NCI-H345 treated with DMSO at 0.1 percent for 48 hours (cell line): ENCODE measurements at regions not wholly inside any gene's neighbourhood (a gene's known extent, or its start where the extent isn't known, plus 50 kb on each side); places are given as distances from the start of the nearest gene placed in this dataset.

Source experiments
- DNase-seq: peaks from one replicate; lab custom pipeline; 2025; ENCODE audit not compliant: unreplicated experiment; lab: John Stamatoyannopoulos, UW

DNA sequence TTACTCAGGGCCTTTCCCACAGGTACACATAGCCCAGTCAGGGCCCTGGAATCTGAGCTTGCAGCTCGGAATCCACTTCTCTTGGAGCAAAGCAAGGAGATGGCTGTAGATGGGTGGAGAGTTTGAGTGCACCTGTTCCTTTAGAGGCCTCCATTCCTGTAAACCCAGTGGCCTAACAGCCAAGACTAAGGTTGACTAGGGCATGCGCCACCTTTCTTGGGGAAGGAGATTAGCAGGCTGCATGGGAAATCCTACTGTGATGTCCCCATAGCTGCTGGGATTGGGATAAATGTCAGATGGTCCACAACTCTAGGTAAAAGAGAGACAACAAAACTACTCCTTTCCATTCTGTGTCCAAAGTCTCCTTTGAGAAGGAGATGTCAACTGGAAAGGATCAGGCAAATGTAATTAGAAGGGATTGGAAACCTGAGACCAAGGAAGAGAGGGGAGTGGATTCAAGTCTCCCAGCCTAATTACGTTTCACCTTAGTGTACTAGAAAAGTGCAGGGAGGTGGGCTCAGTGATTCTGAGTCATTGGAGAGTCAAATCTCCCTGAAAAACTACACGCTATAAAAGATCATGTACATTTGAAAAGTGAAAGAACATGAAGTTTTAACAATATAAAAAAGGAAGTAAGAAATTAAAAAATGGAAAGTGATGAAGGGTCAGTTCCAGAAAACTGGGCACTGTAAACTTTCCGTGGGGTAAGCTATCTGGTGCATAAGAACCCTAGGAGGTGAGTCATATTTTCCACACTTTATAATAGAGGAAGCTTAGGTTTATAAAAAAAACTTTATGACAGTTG lies 104.2 kb downstream of the SEC61B start:
- DNase-seq, result no peak

DNA sequence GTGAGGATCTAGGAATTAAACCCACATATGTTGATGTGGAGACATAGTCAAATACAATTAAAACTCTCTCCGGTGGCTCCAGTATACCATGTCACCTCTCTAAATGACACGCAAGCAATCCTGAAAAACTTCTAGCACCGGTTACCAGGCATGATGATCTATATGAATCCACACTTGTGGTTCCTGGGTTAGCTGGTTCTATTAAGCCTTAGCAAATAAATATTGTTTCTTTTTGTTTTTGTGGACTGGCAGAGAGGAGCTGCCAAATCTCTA lies 104.8 kb downstream of the SEC61B start:
- no peak for DNase-seq

DNA sequence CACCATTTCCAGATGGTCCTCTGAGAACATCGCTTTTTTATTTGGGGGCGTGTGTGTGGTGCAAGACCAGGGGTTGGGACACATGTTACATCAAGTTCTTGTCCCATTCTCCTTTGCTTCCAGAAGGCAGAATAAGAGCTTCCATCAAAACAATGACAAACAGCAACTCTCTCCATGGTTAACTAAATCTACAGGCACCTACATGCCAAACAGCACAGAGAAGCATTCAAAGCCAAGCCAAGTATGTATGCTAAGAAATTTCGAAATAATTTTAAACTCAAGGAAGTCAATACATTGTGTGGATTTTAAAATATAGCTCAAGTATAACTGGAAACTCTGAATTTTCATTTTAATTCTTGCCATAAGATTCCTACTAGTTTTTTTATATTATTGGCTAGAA lies 105.6 kb downstream of the SEC61B start:
- no peak for DNase-seq

DNA sequence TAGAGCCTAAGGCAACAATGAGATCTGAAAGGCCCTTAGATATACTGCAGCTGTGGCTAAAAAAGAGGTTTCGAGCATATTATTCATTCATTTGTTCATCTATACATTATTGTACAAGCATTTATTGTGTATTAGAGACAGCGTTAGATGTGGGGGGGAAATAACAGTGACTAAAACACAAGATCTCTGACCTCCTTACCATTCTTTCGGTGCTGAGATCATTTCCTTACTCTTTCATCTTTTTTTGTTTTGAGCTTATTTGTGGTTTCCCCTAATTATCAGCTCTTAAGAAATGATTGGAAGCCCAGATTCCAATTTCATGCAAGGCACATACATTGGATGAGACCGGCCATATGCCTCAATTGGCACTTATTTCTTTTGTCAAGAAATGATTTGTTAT lies 113.2 kb downstream of the SEC61B start:
- DNase-seq, result no peak

DNA sequence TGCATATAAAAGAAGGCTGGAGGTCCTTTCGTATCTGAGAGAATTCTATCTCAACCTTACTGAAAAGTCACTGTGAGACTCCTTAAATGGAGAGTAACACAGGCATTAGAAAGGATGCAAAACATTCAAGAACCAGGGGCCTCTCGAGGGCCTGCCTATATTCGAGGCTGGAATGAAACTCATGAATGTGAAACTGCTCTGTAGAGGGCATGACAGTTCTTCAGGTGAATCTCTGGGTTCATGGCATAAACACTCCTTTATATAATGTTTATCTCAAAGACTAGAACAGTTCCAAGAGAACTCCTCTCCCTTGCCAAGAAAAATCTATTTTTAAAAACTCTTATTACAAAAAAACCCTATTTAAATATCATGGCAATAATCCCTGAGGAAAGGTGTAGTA lies 113.9 kb downstream of the SEC61B start:
- no peak for DNase-seq

DNA sequence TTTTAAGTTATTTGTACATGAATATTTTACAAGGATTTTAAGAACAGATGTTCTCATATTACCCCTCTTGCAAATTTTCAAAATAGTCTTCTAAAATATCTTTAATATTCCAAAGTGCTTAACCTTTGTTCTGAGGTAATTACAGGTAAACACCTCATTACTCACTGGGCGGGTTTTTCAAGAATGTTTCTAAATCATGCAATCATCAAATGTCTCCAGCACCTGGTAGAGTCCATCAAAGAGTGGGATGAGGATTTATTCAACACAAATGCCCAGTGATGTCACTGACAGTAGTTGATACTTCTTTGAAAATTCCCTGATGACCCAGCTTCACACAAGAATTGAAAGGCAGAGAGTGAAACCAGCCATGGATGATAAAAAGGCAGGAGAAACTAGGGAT lies 114.4 kb downstream of the SEC61B start:
- DNase-seq, result no peak

DNA sequence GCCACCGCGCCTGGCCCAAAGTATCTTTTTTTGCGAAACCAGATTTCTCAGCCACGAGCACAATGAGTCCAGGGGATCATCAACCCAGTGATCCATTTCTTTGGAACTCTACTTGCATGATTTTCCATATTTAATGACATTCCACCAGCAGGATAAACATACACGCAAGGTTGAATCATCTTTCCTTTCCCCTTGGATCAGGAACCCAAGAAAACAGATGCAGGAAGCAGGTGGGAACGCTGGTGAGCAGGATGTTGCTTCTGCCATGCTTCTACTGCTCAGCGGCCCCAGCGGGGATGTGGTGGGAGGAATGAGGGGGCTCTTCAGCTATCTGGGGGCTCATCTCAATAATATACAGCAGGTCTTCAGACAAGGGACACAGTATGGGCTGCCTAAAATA lies 118.2 kb downstream of the SEC61B start:
- no peak for DNase-seq

DNA sequence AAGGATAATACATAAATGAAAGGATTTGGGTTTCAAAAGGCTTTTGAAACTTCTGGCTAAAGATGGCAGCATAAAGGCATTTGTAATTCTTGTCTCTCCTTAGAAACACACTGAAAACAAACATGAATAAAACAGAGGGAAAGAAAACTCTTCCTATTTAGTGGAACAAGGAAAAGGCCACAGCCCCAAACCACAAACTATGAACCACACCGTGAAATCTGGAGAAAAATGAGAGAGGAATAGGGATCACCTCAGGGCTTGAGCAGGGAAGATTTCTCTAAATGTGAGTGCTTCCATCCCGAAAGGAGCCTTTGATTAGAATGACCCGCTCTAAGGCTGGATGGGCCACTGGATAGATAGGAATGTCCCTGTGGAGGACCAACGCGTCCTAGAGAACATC lies 119.6 kb downstream of the SEC61B start:
- no peak for DNase-seq

DNA sequence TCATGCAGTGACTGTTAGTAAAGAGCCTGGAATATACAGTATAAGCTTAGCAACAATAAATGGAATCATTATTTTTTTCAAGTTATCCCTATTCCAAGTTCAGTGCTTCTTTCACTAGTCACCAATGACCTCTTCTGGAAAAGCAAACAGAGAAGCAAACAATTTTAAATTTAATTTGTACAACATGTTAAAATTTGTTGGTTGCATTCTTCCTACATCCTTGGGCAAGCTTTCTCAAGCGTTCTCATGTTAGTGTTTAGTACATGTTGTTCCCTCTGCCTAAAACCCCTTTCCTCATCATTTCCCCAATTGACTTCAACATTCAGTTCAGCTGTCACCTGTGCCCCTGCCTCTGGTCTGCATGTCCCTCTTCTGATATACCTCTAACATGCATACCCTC lies 123.4 kb downstream of the SEC61B start:
- no peak for DNase-seq

DNA sequence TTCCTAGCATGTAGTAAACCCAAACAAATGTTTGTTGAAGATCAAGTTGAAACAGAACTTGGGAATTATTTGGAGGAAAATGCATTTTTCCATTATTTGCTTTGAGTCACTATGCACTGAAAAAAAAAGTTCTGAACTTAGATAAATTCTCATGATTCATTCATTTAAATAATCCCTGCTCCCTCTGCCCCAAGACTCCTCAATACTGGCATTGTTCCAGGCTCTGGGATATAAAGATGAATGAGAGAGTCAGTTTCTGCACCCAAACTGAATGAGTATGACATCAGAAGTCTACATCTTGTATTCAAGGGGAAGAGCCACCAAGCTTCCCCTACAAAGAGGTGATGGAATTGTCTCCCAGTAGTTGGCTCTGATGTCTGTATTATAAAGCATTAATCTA lies 123.9 kb downstream of the SEC61B start:
- DNase-seq, result no peak

DNA sequence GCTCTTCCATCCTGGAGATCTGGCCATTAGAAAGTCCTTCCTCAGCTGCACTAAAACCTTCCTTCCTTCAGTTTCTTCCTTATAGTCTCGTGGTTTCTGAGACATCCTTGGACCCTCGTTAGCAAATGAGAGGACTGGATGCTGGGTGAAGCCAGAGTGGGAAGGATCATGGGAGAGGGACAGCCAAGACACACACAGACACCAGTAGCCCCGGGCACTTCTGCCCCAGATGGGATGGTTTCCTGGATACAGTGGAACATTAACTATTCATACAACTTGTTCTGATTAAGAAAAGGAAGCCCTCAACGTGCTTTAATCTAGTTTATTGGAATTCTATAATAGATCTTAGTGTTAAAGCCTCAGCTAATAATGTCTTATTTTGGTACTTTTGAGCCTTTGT lies 125.5 kb downstream of the SEC61B start:
- DNase-seq, result no peak

DNA sequence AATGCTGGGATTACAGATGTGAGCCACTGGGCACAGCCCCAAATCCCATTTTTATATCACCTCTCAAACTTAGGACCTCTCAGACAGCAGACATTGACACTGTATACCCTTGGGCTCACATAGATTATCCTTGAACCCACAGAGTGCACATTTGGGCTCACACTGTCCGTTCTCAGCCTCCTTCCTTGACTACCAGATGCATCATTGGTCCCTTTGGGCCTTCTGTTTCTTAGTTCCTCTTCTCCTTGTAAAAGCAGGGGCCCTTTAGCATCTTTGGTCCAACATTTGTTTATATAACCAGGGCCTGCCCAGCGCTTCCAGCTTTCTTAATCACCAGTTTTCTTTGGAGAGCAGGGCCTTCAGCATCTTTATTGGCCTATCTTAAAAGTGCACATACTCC lies 126.2 kb downstream of the SEC61B start:
- no peak for DNase-seq

DNA sequence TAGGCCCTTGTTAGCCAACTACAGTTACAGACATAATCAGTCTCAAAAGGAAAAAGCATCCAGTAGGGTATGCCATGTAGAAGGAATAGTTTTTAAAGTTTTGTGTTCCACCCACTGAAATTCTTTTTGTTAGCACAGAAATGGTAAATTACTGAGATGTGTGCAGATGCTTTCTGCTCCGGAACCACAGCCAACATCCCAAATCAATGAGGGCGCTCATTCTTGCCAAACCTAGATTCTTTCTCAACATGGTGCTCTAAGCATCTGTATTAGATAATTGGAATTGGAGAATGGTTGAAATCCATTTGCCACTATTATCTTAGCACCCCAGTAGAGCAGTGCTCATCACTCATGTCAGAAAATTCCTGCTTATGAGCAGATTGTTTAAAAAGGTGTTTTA lies 127.8 kb downstream of the SEC61B start:
- no peak for DNase-seq

DNA sequence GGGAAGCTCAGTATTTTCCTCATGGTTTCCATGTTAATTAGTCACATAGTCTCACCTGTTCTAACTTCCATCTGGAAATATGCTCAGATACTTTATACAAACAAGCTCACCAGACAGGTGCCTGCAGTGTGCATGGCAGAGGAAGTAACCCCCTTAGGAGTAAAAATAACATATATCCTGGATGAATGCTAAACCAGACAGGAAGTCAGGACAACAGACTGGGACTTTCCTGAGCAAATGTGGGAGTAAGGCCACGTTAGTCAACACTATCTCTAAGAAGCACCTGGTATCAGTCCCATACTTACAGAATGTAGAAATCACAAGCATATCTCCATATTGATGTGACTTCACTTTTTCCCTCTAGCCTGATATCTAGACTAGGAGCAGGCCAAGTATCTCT lies 128.4 kb downstream of the SEC61B start:
- no peak for DNase-seq

DNA sequence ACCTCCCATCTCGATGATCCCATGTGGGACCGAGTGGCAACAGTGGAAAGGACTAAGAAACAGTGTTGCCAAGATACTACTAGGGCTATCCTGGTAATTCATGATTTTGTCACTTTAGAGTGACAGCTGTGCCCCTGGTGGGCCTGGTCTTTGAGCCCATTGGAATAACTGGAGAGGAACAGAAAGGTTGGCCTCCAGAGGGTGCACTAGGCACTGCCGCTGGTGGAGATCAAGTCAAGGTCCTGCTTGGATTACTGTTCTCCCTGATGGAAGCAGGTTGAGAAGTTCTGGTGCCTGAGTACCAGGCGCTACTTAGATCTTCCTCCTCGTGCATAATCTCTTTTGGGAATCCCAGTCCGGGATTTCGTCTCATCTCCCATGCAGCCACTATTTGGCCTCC lies 129.6 kb downstream of the SEC61B start:
- DNase-seq, result no peak

DNA sequence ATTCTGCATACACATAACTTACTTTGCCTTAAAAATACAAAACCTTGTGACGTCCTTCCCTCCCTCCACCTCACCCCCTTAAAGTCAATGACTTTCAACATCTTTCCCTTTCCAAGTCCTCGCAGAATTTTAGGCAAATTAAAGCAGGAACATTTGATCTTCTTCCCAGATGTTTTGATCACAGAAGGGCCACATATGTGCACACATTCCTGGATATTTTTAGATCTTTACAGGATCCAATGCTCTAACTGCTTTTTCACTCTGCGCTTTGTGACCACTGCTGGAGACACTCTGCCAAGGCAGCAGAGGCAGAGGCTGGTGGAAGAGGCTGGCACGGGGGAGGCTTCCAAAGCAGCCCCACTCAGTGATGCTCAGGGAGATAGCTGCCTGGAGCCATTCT lies 130.7 kb downstream of the SEC61B start:
- DNase-seq, result no peak

DNA sequence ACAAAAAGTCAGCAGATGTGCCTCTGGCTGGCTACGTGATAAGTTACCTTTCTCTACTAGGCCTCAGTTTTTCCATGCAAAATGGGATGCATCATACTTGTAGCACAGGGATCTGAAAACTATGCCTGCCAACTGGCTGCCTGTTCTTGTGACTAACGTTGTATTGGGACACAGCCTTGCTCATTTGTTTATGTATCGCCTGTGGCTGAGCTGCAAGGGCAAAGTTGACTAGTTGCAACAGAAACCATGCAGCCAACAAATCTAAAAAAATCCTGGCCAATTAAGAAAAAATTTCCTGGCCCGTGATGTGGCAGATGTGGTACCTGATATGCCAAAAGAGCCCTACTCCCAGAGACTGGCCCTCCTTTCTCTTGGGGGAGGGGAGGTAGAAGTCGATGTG lies 131.3 kb downstream of the SEC61B start:
- DNase-seq, result no peak

DNA sequence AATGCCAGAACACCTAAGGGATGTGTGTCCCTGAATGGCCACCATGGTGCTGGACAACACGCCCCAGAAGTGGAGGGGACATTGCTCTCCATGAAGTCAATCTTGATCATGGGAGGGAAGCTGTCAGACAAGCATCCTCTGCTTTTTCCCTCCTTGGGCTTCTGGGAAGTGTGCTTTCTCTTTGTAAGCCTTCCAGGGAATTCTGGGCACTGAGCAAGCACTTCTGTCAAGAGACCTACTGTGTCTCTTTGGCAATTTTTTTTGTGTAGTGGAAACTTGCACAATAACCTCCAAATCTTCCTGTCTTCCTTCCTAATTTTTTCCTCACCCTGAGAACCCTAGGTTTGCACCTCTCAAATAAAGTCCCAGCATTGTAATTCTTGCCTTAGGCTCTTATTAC lies 132.0 kb downstream of the SEC61B start:
- DNase-seq, result no peak

DNA sequence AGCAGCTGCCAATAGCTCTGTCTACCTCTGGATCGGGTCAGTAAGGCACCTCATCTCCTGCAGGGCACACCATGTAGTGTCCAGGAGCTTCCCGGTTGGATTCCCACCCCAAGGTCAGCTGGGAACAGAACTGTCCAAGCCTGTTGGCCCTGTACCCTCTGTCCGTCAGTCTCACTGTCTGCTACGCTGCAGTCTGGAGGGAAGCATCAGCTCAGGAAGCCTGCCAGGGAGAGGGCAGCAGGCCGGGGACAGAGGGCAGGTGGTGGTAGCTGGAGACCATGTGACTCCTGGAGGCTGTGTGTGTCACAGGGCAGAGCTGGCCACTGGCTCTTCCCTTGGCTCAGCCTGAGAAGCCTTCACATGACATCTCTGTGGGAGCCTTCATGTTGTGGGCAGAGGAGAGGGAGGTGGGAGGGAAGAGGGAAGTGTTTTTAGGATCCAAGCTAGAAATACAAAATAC lies 134.5 kb downstream of the SEC61B start:
- DNase-seq, result no peak

DNA sequence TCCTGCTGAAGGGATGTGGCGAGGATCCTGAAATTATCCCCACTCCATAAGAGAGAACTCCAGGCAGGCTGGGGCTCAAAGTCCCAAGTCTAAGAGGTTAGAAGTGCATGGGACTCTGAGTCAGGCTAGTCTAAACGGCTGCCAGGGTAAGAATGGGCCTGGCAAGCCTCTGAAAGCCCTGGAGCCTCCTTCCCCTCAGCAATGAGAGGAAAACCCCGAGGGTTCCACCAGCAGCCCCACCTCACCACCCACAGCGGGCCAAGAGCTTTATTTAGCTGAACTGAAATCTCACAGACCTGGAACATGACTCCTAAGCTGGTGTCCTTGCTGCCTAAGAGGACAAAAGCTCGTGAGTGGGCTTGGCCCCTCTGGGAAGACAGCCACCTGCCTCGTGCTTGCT lies 135.5 kb downstream of the SEC61B start:
- DNase-seq, result no peak

DNA sequence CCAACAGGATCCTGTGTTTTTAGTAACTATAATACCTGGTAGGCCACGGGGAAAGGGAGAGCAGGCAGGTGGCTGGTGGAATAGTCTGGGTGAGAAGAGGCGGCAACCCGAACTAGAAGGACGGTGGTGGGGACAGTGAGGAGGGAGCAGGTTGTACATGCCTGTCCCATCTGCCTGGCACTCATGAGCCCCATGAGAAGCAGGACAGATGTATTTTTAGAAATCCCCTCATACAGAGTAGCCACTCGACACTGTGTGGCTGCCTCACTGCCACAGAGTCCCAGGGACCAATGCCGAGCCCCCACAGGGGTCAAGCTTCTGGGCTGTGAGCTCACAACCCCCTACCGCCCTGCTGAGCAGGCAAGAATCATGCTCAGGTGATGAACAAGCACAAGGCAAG lies 136.6 kb downstream of the SEC61B start:
- no peak for DNase-seq

DNA sequence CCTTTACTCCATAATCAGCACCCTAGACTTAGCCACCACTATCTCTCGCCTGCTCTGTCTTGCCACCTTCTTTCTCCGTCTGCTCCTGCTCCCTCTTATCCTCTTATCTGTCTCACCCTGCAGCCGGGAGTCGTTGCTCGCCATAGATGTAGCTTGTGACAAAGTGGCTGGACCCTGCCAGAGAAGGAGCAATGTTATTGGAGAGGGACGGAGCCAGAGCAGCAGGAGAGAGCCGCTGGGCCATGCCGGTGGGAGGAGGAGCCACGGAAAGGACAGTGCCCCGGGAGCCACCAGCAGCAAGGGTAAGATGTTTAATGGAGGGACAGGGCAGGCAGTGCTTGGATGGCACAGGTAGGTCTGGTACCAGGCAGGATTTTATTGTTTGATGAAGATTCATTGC lies 137.3 kb downstream of the SEC61B start:
- DNase-seq, result no peak

DNA sequence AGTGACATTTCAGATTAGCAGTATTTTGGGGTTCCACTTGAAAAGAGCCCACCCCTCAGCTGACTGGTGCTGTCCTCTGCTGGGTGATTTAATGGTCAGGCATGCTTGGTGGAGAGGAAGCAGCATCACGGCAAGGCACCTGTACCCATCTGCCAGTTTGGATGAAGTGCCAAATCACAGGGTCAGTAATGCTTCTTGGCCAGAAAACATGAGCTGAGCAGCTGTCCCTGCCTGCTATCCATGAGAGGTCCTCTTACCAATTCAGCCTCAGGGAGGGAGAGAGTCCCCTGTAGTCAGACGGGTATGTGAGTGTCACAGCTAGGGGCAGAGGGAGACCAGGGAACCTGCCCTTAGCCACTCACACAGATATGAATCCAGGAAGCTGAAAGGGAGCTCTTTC lies 137.9 kb downstream of the SEC61B start:
- DNase-seq, result no peak

DNA sequence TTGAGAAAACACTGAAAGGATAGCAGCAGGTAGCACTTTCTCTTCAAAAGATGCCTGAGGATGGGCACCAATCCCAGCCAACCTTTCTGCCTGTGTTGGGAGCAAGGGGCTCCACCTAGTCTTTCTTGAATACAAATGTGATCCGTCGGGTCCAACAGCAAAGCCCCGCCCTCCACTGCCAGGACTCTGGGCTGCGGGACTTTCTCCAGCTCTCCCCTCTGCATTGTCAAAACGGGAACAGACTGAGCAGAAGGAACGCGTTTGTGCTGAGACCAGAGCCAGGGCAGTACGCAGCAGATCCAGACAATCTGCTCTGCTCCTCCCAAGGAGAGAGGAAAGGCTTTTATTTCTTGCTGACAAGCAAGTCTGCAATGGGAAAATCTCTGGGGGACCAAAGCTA lies 139.7 kb downstream of the SEC61B start:
- DNase-seq, result no peak
